NCI-H82 treated with DMSO at 0.1 percent for 48 hours (cell line): ENCODE measurements at regions not wholly inside any gene's neighbourhood (a gene's known extent, or its start where the extent isn't known, plus 50 kb on each side); places are given as distances from the start of the nearest gene placed in this dataset.

ENCODE experiments used
- DNase-seq: peaks from one replicate; lab custom pipeline; 2025; ENCODE audit not compliant: unreplicated experiment; lab: John Stamatoyannopoulos, UW

- DNase-seq = no peak
Measured at GRCh38 chr10:85193796-85194195, 865.4 kb downstream of the CCSER2 start.

GRCh38 chr10:85194706-85195105 lies 866.3 kb downstream of the CCSER2 start:
- DNase-seq = no peak

GRCh38 chr10:85195596-85195995 lies 867.2 kb downstream of the CCSER2 start:
- DNase-seq = no peak

- no peak for DNase-seq
Measured at GRCh38 chr10:85204814-85205213, 876.4 kb downstream of the CCSER2 start.

- no peak for DNase-seq
Measured at GRCh38 chr10:85212526-85212925, 884.1 kb downstream of the CCSER2 start.

- DNase-seq = no peak
Measured at GRCh38 chr10:85213493-85213892, 885.1 kb downstream of the CCSER2 start.

GRCh38 chr10:85222300-85222699 lies 893.9 kb downstream of the CCSER2 start:
- DNase-seq = no peak

GRCh38 chr10:85224366-85224940 lies 896.1 kb downstream of the CCSER2 start:
- DNase-seq = peak; percentile 16

- no peak for DNase-seq
Measured at GRCh38 chr10:85225311-85225710, 896.9 kb downstream of the CCSER2 start.

- DNase-seq = no peak
Measured at GRCh38 chr10:85226596-85226995, 898.2 kb downstream of the CCSER2 start.

GRCh38 chr10:85228726-85229125 lies 900.3 kb downstream of the CCSER2 start:
- no peak for DNase-seq

GRCh38 chr10:85231534-85232270 lies 903.3 kb downstream of the CCSER2 start:
- DNase-seq = no peak

GRCh38 chr10:85235258-85235657 lies 906.9 kb downstream of the CCSER2 start:
- no peak for DNase-seq

GRCh38 chr10:85238676-85239075 lies 910.3 kb downstream of the CCSER2 start:
- no peak for DNase-seq

- DNase-seq = no peak
Measured at GRCh38 chr10:85250304-85250703, 921.9 kb downstream of the CCSER2 start.

GRCh38 chr10:85256481-85256880 lies 928.1 kb downstream of the CCSER2 start:
- DNase-seq = no peak

- DNase-seq = no peak
Measured at GRCh38 chr10:85259908-85260307, 931.5 kb downstream of the CCSER2 start.

GRCh38 chr10:85262992-85263391 lies 934.6 kb downstream of the CCSER2 start:
- no peak for DNase-seq

GRCh38 chr10:85265121-85265520 lies 936.7 kb downstream of the CCSER2 start:
- DNase-seq = no peak

GRCh38 chr10:85266808-85267207 lies 938.4 kb downstream of the CCSER2 start:
- no peak for DNase-seq

GRCh38 chr10:85280014-85280413 lies 951.6 kb downstream of the CCSER2 start:
- DNase-seq = no peak

GRCh38 chr10:85284778-85285770 lies 956.7 kb downstream of the CCSER2 start:
- no peak for DNase-seq
